GM23338 (cell line): ENCODE measurements at regions not wholly inside any gene's neighbourhood (a gene's known extent, or its start where the extent isn't known, plus 50 kb on each side); places are given as distances from the start of the nearest gene placed in this dataset.
"Not testable (repeated sequence)": the region's sequence is repeated elsewhere in the genome, so short reads cannot be mapped to it uniquely, and the experiment has no call there.

Experiments used
- ATAC-seq: fragments of 200-7000 bp; cut with Tn5 transposase; 3 replicates; pipeline ENCODE4 v1.9.1; 2020
- DNase-seq: peaks from one replicate; pipeline ENCODE4 v3.0.0-alpha.2; 2015; ENCODE audit warnings: low spot score
- H2AFZ ChIP-seq: fragments of 200-600 bp; sonication (generic); 2 replicates; pipeline ENCODE4 v1.8.0; 2016; ENCODE audit warnings: antibody characterized with exemption, mild to moderate bottlenecking, moderate library complexity
- H3F3A ChIP-seq: fragments of 200-600 bp; sonication (generic); replicated peaks from 2 replicates; pipeline ENCODE4 v1.8.0; 2017; ENCODE audit warnings: antibody characterized with exemption, mixed run types, low read depth
- H3K27ac ChIP-seq: fragments of 200-600 bp; sonication (generic); 2 replicates; pipeline ENCODE4 v1.6.1; 2016; ENCODE audit warnings: low read depth
- H3K27me3 ChIP-seq: fragments of 200-600 bp; sonication (generic); 2 replicates; pipeline ENCODE4 v1.8.0; 2016; ENCODE audit warnings: mild to moderate bottlenecking, mixed run types, moderate library complexity; ENCODE audit not compliant: insufficient read depth
- H3K36me3 ChIP-seq: fragments of 200-600 bp; sonication (generic); 2 replicates; pipeline ENCODE4 v1.8.0; 2016; ENCODE audit warnings: mild to moderate bottlenecking; ENCODE audit not compliant: insufficient read depth
- H3K4me1 ChIP-seq: fragments of 200-600 bp; sonication (generic); 2 replicates; pipeline ENCODE4 v1.8.0; 2016; ENCODE audit warnings: mild to moderate bottlenecking, moderate library complexity; ENCODE audit not compliant: insufficient read depth
- H3K4me2 ChIP-seq: fragments of 200-600 bp; sonication (generic); 2 replicates; pipeline ENCODE4 v1.7.1; 2017; ENCODE audit warnings: mixed run types
- H3K4me3 ChIP-seq: fragments of 200-600 bp; sonication (generic); 2 replicates; pipeline ENCODE4 v1.6.1; 2016; ENCODE audit warnings: mixed run types
- H3K79me2 ChIP-seq: fragments of 200-600 bp; sonication (generic); replicated peaks from 2 replicates; pipeline ENCODE4 v1.8.0; 2017; ENCODE audit warnings: mild to moderate bottlenecking; ENCODE audit not compliant: insufficient read depth
- H3K9me2 ChIP-seq: fragments of 200-600 bp; sonication (generic); 2 replicates; pipeline ENCODE4 v1.8.0; 2017; ENCODE audit not compliant: insufficient read depth
- H4K20me1 ChIP-seq: fragments of 200-600 bp; sonication (generic); replicated peaks from 2 replicates; pipeline ENCODE4 v1.8.0; 2017; ENCODE audit warnings: mild to moderate bottlenecking; ENCODE audit not compliant: insufficient read depth
- H3K27ac Mint-ChIP-seq: 2 replicates; pipeline ENCODE4 v1.8.0; 2020; ENCODE audit warnings: inconsistent platforms, mild to moderate bottlenecking, moderate library complexity, mixed read lengths
- H3K27me3 Mint-ChIP-seq: 3 replicates; pipeline ENCODE4 v1.8.0; 2022; ENCODE audit warnings: low read depth, mild to moderate bottlenecking, moderate library complexity, mixed read lengths, inconsistent platforms; ENCODE audit not compliant: insufficient read depth, poor library complexity
- H3K36me3 Mint-ChIP-seq: 3 replicates; pipeline ENCODE4 v1.8.0; 2021; ENCODE audit warnings: low read depth, mild to moderate bottlenecking, inconsistent platforms, moderate library complexity, mixed read lengths
- H3K4me1 Mint-ChIP-seq: 3 replicates; pipeline ENCODE4 v1.8.0; 2020; ENCODE audit warnings: mild to moderate bottlenecking, inconsistent platforms, mixed read lengths
- H3K4me3 Mint-ChIP-seq: 3 replicates; pipeline ENCODE4 v1.8.0; 2021; ENCODE audit warnings: moderate library complexity, mild to moderate bottlenecking, inconsistent platforms, mixed read lengths
- H3K9me3 Mint-ChIP-seq: 3 replicates; pipeline ENCODE4 v1.8.0; 2020; ENCODE audit warnings: moderate library complexity, mild to moderate bottlenecking, inconsistent platforms, mixed read lengths
- POLR2AphosphoS5 ChIP-seq: IDR thresholded peaks from 2 replicates; pipeline ENCODE4 v1.6.1; 2016; ENCODE audit warnings: antibody characterized with exemption, low read depth
- ZNF331 ChIP-seq: fragments of 250-450 bp; sonication (Bioruptor Pico); IDR thresholded peaks from 2 replicates; pipeline ENCODE4 v1.5.0; 2020; ENCODE audit warnings: low read depth, mild to moderate bottlenecking, moderate library complexity
- TF ChIP-seq, protein P1 (sequence below): IDR thresholded peaks from one replicate; pipeline ENCODE4 v1.6.1; 2018; ENCODE audit warnings: antibody characterized with exemption; ENCODE audit not compliant: unreplicated experiment
- TF ChIP-seq, protein P2 (sequence below): fragments of 250-450 bp; sonication (Bioruptor Pico); IDR thresholded peaks from 2 replicates; pipeline ENCODE4 v1.5.0; 2020; ENCODE audit warnings: mild to moderate bottlenecking, moderate library complexity

GRCh38 chr2:138874251-138874650 is 94.1 kb upstream of the NXPH2 start (continued):
- TF ChIP-seq, protein P1, sequence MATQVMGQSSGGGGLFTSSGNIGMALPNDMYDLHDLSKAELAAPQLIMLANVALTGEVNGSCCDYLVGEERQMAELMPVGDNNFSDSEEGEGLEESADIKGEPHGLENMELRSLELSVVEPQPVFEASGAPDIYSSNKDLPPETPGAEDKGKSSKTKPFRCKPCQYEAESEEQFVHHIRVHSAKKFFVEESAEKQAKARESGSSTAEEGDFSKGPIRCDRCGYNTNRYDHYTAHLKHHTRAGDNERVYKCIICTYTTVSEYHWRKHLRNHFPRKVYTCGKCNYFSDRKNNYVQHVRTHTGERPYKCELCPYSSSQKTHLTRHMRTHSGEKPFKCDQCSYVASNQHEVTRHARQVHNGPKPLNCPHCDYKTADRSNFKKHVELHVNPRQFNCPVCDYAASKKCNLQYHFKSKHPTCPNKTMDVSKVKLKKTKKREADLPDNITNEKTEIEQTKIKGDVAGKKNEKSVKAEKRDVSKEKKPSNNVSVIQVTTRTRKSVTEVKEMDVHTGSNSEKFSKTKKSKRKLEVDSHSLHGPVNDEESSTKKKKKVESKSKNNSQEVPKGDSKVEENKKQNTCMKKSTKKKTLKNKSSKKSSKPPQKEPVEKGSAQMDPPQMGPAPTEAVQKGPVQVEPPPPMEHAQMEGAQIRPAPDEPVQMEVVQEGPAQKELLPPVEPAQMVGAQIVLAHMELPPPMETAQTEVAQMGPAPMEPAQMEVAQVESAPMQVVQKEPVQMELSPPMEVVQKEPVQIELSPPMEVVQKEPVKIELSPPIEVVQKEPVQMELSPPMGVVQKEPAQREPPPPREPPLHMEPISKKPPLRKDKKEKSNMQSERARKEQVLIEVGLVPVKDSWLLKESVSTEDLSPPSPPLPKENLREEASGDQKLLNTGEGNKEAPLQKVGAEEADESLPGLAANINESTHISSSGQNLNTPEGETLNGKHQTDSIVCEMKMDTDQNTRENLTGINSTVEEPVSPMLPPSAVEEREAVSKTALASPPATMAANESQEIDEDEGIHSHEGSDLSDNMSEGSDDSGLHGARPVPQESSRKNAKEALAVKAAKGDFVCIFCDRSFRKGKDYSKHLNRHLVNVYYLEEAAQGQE, result no peak
- TF ChIP-seq POLR2AphosphoS5, result no peak

DNA sequence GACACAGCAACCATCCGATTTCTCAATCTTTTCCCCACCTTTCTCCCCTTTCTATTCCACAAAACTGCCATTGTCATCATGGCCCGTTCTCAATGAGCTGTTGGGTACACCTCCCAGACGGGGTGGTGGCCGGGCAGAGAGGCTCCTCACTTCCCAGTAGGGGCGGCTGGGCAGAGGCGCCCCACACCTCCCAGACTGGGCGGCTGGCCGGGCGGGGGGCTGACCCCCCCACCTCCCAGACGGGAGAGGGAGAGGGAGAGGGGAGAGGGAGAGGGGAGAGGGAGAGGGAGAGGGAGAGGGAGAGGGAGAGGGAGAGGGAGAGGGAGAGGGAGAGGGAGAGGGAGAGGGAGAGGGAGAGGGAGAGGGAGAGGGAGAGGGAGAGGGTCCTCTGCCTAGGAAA is 91.9 kb upstream of the NXPH2 start:
- H3K36me3 Mint-ChIP-seq, H3K36me3 ChIP-seq, H3K79me2 ChIP-seq, H3K4me2 ChIP-seq, H3K27me3 ChIP-seq, DNase-seq, H3K4me3 ChIP-seq, H3K9me2 ChIP-seq, H3K4me3 Mint-ChIP-seq, H2AFZ ChIP-seq, H3K4me1 ChIP-seq, H3K4me1 Mint-ChIP-seq, H3K27ac Mint-ChIP-seq, ATAC-seq, H4K20me1 ChIP-seq, H3K27me3 Mint-ChIP-seq, H3K27ac ChIP-seq, H3F3A ChIP-seq: not testable (repeated sequence)
- peaks cover 12% of the 10 kb centered on the region; the same call in 2 of the 3 replicates for H3K9me3 Mint-ChIP-seq

DNA sequence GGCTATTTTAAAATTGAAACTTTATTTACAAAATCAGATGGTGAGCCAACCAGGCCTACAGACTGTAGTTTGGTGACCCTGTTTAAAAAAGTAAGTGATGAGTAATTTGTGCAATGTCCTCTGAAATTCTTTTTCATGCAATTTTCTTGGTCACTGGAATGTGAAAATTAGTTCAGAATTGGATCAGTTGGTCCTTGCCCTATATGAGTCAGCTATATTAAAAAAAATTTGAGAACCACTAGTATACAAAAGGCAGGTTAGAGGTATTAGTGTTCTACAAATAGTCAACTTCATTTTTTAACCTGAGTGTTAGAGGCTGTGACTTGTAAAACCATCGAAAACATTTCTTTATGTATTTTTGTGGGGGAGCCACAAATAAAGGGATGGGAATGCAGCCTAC is 91.1 kb upstream of the NXPH2 start:
- no peak for ATAC-seq
- no peak overlapping the region for H3K27ac Mint-ChIP-seq
- no peak for TF ChIP-seq ZNF331 (CRISPR knock-in tag)
- TF ChIP-seq, protein P1, result no peak
- TF ChIP-seq, protein P2, sequence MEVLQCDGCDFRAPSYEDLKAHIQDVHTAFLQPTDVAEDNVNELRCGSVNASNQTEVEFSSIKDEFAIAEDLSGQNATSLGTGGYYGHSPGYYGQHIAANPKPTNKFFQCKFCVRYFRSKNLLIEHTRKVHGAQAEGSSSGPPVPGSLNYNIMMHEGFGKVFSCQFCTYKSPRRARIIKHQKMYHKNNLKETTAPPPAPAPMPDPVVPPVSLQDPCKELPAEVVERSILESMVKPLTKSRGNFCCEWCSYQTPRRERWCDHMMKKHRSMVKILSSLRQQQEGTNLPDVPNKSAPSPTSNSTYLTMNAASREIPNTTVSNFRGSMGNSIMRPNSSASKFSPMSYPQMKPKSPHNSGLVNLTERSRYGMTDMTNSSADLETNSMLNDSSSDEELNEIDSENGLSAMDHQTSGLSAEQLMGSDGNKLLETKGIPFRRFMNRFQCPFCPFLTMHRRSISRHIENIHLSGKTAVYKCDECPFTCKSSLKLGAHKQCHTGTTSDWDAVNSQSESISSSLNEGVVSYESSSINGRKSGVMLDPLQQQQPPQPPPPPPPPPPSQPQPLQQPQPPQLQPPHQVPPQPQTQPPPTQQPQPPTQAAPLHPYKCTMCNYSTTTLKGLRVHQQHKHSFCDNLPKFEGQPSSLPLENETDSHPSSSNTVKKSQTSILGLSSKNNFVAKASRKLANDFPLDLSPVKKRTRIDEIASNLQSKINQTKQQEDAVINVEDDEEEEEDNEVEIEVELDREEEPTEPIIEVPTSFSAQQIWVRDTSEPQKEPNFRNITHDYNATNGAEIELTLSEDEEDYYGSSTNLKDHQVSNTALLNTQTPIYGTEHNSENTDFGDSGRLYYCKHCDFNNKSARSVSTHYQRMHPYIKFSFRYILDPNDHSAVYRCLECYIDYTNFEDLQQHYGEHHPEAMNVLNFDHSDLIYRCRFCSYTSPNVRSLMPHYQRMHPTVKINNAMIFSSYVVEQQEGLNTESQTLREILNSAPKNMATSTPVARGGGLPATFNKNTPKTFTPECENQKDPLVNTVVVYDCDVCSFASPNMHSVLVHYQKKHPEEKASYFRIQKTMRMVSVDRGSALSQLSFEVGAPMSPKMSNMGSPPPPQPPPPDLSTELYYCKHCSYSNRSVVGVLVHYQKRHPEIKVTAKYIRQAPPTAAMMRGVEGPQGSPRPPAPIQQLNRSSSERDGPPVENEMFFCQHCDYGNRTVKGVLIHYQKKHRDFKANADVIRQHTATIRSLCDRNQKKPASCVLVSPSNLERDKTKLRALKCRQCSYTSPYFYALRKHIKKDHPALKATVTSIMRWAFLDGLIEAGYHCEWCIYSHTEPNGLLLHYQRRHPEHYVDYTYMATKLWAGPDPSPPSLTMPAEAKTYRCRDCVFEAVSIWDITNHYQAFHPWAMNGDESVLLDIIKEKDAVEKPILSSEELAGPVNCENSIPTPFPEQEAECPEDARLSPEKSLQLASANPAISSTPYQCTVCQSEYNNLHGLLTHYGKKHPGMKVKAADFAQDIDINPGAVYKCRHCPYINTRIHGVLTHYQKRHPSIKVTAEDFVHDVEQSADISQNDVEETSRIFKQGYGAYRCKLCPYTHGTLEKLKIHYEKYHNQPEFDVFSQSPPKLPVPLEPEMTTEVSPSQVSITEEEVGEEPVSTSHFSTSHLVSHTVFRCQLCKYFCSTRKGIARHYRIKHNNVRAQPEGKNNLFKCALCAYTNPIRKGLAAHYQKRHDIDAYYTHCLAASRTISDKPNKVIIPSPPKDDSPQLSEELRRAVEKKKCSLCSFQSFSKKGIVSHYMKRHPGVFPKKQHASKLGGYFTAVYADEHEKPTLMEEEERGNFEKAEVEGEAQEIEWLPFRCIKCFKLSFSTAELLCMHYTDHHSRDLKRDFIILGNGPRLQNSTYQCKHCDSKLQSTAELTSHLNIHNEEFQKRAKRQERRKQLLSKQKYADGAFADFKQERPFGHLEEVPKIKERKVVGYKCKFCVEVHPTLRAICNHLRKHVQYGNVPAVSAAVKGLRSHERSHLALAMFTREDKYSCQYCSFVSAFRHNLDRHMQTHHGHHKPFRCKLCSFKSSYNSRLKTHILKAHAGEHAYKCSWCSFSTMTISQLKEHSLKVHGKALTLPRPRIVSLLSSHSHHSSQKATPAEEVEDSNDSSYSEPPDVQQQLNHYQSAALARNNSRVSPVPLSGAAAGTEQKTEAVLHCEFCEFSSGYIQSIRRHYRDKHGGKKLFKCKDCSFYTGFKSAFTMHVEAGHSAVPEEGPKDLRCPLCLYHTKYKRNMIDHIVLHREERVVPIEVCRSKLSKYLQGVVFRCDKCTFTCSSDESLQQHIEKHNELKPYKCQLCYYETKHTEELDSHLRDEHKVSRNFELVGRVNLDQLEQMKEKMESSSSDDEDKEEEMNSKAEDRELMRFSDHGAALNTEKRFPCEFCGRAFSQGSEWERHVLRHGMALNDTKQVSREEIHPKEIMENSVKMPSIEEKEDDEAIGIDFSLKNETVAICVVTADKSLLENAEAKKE (CRISPR knock-in tag), result no peak

More for the DNA sequence above, 91.1 kb upstream of the NXPH2 start:
- H3K36me3 Mint-ChIP-seq, result no peaks in the 10 kb centered on the region
- Histone ChIP-seq H3K79me2 (no peaks in the 10 kb centered on the region), H3K4me1 (no peaks in the 10 kb centered on the region), H3K27me3 (no peaks in the 10 kb centered on the region), H4K20me1 (no peaks in the 10 kb centered on the region), H2AFZ (no peak overlapping the region), H3K9me2 (0 out of 2 replicates have a peak, but pooled peaks cover 2% of the 10 kb centered on the region), H3K36me3 (no peaks in the 10 kb centered on the region), H3K27ac (no peak overlapping the region), H3F3A (no peaks in the 10 kb centered on the region), H3K4me3 (no peak overlapping the region), H3K4me2 (no peak overlapping the region)
- no peak for DNase-seq
- H3K27me3 Mint-ChIP-seq, result no peaks in the 10 kb centered on the region
- no peaks in the 10 kb centered on the region for H3K4me1 Mint-ChIP-seq
- H3K9me3 Mint-ChIP-seq, result peaks cover 12% of the 10 kb centered on the region; the same call in 2 of the 3 replicates
- H3K4me3 Mint-ChIP-seq, result no peak overlapping the region
